ENCODE measurements at regions not wholly inside any gene's neighbourhood (a gene's known extent, or its start where the extent isn't known, plus 50 kb on each side); places are given as distances from the start of the nearest gene placed in this dataset.

- no peaks in the 10 kb centered on the region for H3K9me3 Mint-ChIP-seq (ENCODE audit: low read depth, unreplicated experiment)
- intact Hi-C loops (cut with micrococcal nuclease; ENCODE audit: unreplicated experiment): no loop called here
These were observed 52.0 kb upstream of the RPL11 start for GRCh38 chr1:23639460-23640095.

GRCh38 chr1:23638786-23639241, 52.8 kb upstream of the RPL11 start:
- Mint-ChIP-seq H3K4me3 (ENCODE audit: low read depth, unreplicated experiment) (no peak overlapping the region), H3K27ac (ENCODE audit: unreplicated experiment) (no peak overlapping the region), H3K9me3 (ENCODE audit: low read depth, unreplicated experiment) (no peaks in the 10 kb centered on the region), H3K4me1 (ENCODE audit: low read depth, unreplicated experiment) (peaks cover 23% of the 10 kb centered on the region), H3K36me3 (ENCODE audit: insufficient read depth, unreplicated experiment) (no peaks in the 10 kb centered on the region), H3K27me3 (ENCODE audit: unreplicated experiment) (peaks cover 25% of the 10 kb centered on the region)
- BruUV-seq (replicated peaks): no TSS peak
- no peak for DNase-seq
- CTCF ChIA-PET: interaction anchor here (2.3 kb wide), 1 partner anchor 142 kb away, joined by 13 read pairs; no protein-coding TSS in a partner anchor
- intact Hi-C loops (cut with micrococcal nuclease; ENCODE audit: unreplicated experiment): no loop called here
- TF ChIP-seq CTCF (IDR thresholded peaks at IDR 0.05; ENCODE audit: unreplicated experiment): no peak

More at GRCh38 chr1:23639460-23640095, 52.0 kb upstream of the RPL11 start:
- Mint-ChIP-seq H3K36me3 (ENCODE audit: insufficient read depth, unreplicated experiment) (no peaks in the 10 kb centered on the region), H3K4me3 (ENCODE audit: low read depth, unreplicated experiment) (no peak overlapping the region), H3K4me1 (ENCODE audit: low read depth, unreplicated experiment) (peaks cover 20% of the 10 kb centered on the region), H3K27me3 (ENCODE audit: unreplicated experiment) (peaks cover 32% of the 10 kb centered on the region), H3K27ac (ENCODE audit: unreplicated experiment) (no peak overlapping the region)
- no TSS peak for BruUV-seq (replicated peaks)
- no peak for DNase-seq
- TF ChIP-seq CTCF (IDR thresholded peaks at IDR 0.05; ENCODE audit: unreplicated experiment): no peak
- CTCF ChIA-PET: interaction anchor here (0.6 kb wide), 1 partner anchor 58 kb away, joined by 4 read pairs; no protein-coding TSS in a partner anchor

GRCh38 chr1:23638188-23638619, 53.4 kb upstream of the RPL11 start:
- intact Hi-C loops (cut with micrococcal nuclease; ENCODE audit: unreplicated experiment): no loop called here
- H3K27ac Mint-ChIP-seq (ENCODE audit: unreplicated experiment): no peak overlapping the region

GRCh38 chr1:23636009-23636408, 55.6 kb upstream of the RPL11 start:
- peaks cover 25% of the 10 kb centered on the region for H3K27me3 Mint-ChIP-seq (ENCODE audit: unreplicated experiment)
- H3K4me1 Mint-ChIP-seq (ENCODE audit: low read depth, unreplicated experiment): peaks cover 23% of the 10 kb centered on the region
- CTCF ChIA-PET: no interaction called here
- no peak for TF ChIP-seq CTCF (IDR thresholded peaks at IDR 0.05; ENCODE audit: unreplicated experiment)
- H3K27ac Mint-ChIP-seq (ENCODE audit: unreplicated experiment): no peak overlapping the region
- BruUV-seq (replicated peaks): no TSS peak
- no peaks in the 10 kb centered on the region for H3K36me3 Mint-ChIP-seq (ENCODE audit: insufficient read depth, unreplicated experiment)
- no peak overlapping the region for H3K4me3 Mint-ChIP-seq (ENCODE audit: low read depth, unreplicated experiment)
- intact Hi-C loops (cut with micrococcal nuclease; ENCODE audit: unreplicated experiment): no loop called here
- no peak for DNase-seq
- H3K9me3 Mint-ChIP-seq (ENCODE audit: low read depth, unreplicated experiment): no peaks in the 10 kb centered on the region

More at GRCh38 chr1:23638188-23638619, 53.4 kb upstream of the RPL11 start:
- Mint-ChIP-seq H3K4me1 (ENCODE audit: low read depth, unreplicated experiment) (peaks cover 23% of the 10 kb centered on the region), H3K27me3 (ENCODE audit: unreplicated experiment) (peaks cover 25% of the 10 kb centered on the region), H3K9me3 (ENCODE audit: low read depth, unreplicated experiment) (no peaks in the 10 kb centered on the region), H3K4me3 (ENCODE audit: low read depth, unreplicated experiment) (no peak overlapping the region), H3K36me3 (ENCODE audit: insufficient read depth, unreplicated experiment) (no peaks in the 10 kb centered on the region)
- DNase-seq: no peak
- CTCF ChIA-PET: interaction anchor here (2.0 to 2.3 kb wide), 2 partner anchors 93 to 142 kb away, joined by 13 to 51 read pairs; no protein-coding TSS in a partner anchor
- BruUV-seq (replicated peaks): no TSS peak
- TF ChIP-seq CTCF (IDR thresholded peaks at IDR 0.05; ENCODE audit: unreplicated experiment): no peak
